Endodermal cell (in vitro differentiated cells): ENCODE measurements at regions not wholly inside any gene's neighbourhood (a gene's known extent, or its start where the extent isn't known, plus 50 kb on each side); places are given as distances from the start of the nearest gene placed in this dataset.

Experiments
- DNase-seq: peaks from one replicate; pipeline ENCODE4 v3.0.0-alpha.2; 2017
- H3K27ac ChIP-seq: 2 replicates; pipeline ENCODE4 v1.5.1; 2013; ENCODE audit warnings: mild to moderate bottlenecking, low read depth, low read length, moderate library complexity
- H3K27me3 ChIP-seq: 2 replicates; pipeline ENCODE4 v1.6.1; 2013; ENCODE audit warnings: mild to moderate bottlenecking, low read length, moderate library complexity; ENCODE audit not compliant: insufficient read depth, control insufficient read depth, poor library complexity, severe bottlenecking
- H3K36me3 ChIP-seq: 2 replicates; pipeline ENCODE4 v1.7.0; 2013; ENCODE audit warnings: mild to moderate bottlenecking, low read length, moderate library complexity; ENCODE audit not compliant: control insufficient read depth, insufficient read depth
- H3K4me1 ChIP-seq: one replicate; pipeline ENCODE4 v1.7.0; 2013; ENCODE audit warnings: low read length; ENCODE audit not compliant: control insufficient read depth, insufficient read depth
- H3K4me3 ChIP-seq: 2 replicates; pipeline ENCODE4 v1.5.1; 2013; ENCODE audit warnings: mild to moderate bottlenecking, low read length, moderate library complexity
- H3K9ac ChIP-seq: 2 replicates; pipeline ENCODE4 v1.6.1; 2013; ENCODE audit warnings: mild to moderate bottlenecking, low read length, moderate library complexity; ENCODE audit not compliant: poor library complexity, severe bottlenecking; ENCODE audit errors: extremely low read depth
- H3K9me3 ChIP-seq: 2 replicates; pipeline ENCODE4 v1.6.1; 2013; ENCODE audit warnings: mild to moderate bottlenecking, low read length, moderate library complexity; ENCODE audit not compliant: control insufficient read depth
- H3K27ac Mint-ChIP-seq: 2 replicates; pipeline ENCODE4 v1.8.0; 2020; ENCODE audit warnings: mixed read lengths
- H3K27me3 Mint-ChIP-seq: 2 replicates; pipeline ENCODE4 v1.8.0; 2021; ENCODE audit warnings: mild to moderate bottlenecking, mixed read lengths; ENCODE audit not compliant: insufficient read depth
- H3K36me3 Mint-ChIP-seq: 2 replicates; pipeline ENCODE4 v1.8.0; 2020; ENCODE audit warnings: low read depth, mixed read lengths
- H3K4me1 Mint-ChIP-seq: 2 replicates; pipeline ENCODE4 v1.8.0; 2020; ENCODE audit warnings: mixed read lengths
- H3K4me3 Mint-ChIP-seq: 2 replicates; pipeline ENCODE4 v1.8.0; 2020; ENCODE audit warnings: mild to moderate bottlenecking, moderate library complexity, mixed read lengths
- H3K9me3 Mint-ChIP-seq: 2 replicates; pipeline ENCODE4 v1.8.0; 2020; ENCODE audit warnings: mild to moderate bottlenecking, mixed read lengths
- WGBS, 2 experiments: methylation state at CpG; one replicate each; pipeline versions ENCODE4 v1.1.5 to v1.1.7; 2013; ENCODE audit warnings: missing lambda C conversion rate in 2 of 2, mixed read lengths in 1 of 2; ENCODE audit not compliant: insufficient coverage in 1 of 2, insufficient read length in 1 of 2; 5-methylcytosine and 5-hydroxymethylcytosine counted together
- TF ChIP-seq, protein P1 (sequence below): fragments of 200-600 bp; sonication (generic); conservative IDR thresholded peaks from 2 replicates; pipeline ENCODE4 v1.5.0; 2021; ENCODE audit warnings: antibody characterized with exemption, mild to moderate bottlenecking

DNA sequence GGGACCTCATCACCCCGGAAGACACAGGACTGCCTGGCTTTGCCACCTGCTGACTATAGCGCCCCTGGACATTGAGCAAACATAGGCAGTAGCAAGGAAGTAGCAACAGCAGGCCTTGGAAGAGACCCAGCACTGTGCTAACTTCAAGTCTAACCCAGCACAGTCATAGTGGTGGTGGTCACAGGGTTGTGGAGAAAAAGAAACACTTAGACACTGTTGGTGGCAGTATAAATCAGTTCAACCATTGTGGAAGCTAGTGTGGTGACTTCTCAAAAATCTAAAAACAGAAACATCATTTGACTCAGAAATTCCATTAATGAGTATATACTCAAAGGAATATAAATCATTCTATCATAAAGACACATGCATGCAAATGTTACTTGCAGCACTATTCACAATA is 874.0 kb upstream of the EPHA5 start:
- WGBS, 2 experiments, result 94 to 100% methylated on average over 2 of the region's 2 CpGs

DNA sequence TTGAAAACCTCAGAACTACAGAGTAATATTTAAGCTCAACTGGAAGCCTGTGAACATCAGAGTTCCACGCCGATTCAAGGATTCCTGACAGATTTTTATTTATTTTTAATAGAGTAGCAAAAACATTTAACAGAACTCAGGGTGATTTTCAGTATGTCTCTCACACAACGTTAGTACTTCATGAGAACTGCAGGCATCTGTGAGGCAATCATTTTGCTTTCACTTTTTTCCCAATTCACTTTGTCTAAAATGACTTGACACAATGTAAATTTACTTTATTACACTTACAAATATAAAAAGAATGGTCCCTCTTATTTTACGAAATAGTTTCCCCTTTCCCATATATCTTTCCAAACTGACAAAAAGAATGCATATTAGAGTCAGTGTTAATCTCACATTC is 869.5 kb upstream of the EPHA5 start:
- H3K9me3 ChIP-seq, result no peaks in the 10 kb centered on the region
- H3K4me3 ChIP-seq, result no peak overlapping the region
- TF ChIP-seq, protein P1, sequence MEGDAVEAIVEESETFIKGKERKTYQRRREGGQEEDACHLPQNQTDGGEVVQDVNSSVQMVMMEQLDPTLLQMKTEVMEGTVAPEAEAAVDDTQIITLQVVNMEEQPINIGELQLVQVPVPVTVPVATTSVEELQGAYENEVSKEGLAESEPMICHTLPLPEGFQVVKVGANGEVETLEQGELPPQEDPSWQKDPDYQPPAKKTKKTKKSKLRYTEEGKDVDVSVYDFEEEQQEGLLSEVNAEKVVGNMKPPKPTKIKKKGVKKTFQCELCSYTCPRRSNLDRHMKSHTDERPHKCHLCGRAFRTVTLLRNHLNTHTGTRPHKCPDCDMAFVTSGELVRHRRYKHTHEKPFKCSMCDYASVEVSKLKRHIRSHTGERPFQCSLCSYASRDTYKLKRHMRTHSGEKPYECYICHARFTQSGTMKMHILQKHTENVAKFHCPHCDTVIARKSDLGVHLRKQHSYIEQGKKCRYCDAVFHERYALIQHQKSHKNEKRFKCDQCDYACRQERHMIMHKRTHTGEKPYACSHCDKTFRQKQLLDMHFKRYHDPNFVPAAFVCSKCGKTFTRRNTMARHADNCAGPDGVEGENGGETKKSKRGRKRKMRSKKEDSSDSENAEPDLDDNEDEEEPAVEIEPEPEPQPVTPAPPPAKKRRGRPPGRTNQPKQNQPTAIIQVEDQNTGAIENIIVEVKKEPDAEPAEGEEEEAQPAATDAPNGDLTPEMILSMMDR, result no peak
- Mint-ChIP-seq H3K36me3 (peaks cover 2% of the 10 kb centered on the region), H3K27ac (no peak overlapping the region), H3K9me3 (peaks cover 3% of the 10 kb centered on the region), H3K4me1 (no peaks in the 10 kb centered on the region), H3K4me3 (no peak overlapping the region), H3K27me3 (no peaks in the 10 kb centered on the region)
- H3K4me1 ChIP-seq, result no peaks in the 10 kb centered on the region
- 90% methylated on average over 2 to 4 of the region's 4 CpGs for WGBS, 2 experiments
- no peaks in the 10 kb centered on the region for H3K36me3 ChIP-seq
- no peak overlapping the region for H3K27ac ChIP-seq
- DNase-seq, result no peak
- H3K9ac ChIP-seq, result no peak overlapping the region
- no peaks in the 10 kb centered on the region for H3K27me3 ChIP-seq

More for the DNA sequence above, 874.0 kb upstream of the EPHA5 start:
- TF ChIP-seq, protein P1, result no peak
- H3K36me3 Mint-ChIP-seq, result peaks cover 4% of the 10 kb centered on the region
- no peak overlapping the region for H3K4me3 ChIP-seq
- H3K27ac ChIP-seq, result no peak overlapping the region
- H3K27me3 Mint-ChIP-seq, result no peaks in the 10 kb centered on the region
- H3K4me1 ChIP-seq, result no peaks in the 10 kb centered on the region
- H3K4me1 Mint-ChIP-seq, result no peaks in the 10 kb centered on the region
- peaks cover 10% of the 10 kb centered on the region for H3K9me3 Mint-ChIP-seq
- DNase-seq, result no peak
- no peak overlapping the region for H3K9ac ChIP-seq
- H3K4me3 Mint-ChIP-seq, result no peak overlapping the region
- H3K27me3 ChIP-seq, result no peaks in the 10 kb centered on the region
- no peaks in the 10 kb centered on the region for H3K9me3 ChIP-seq
- no peaks in the 10 kb centered on the region for H3K36me3 ChIP-seq
- no peak overlapping the region for H3K27ac Mint-ChIP-seq

DNA sequence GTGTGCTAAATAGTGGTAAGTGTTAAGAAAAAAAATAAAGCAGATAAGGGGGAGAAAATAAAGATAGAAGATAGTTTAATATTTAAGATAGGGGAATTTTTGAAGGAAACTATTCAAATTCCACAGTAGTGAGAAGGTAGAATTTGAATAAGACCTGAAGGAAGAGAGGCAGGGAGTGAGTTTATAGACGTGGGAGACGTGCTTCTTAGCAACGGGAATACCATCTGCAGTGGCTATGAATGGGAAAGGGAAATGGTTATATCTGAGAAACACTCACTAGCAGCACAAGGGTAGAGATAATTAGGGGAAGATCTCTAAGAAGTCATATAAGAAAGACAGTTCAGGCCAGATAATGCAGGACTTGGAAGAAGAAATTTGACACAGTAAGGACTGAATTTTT is 854.5 kb upstream of the EPHA5 start:
- 84 to 86% methylated on average over 3 of the region's 3 CpGs for WGBS, 2 experiments
- Histone ChIP-seq H3K9me3 (peaks cover 9% of the 10 kb centered on the region), H3K4me3 (no peak overlapping the region), H3K4me1 (no peaks in the 10 kb centered on the region), H3K27me3 (no peaks in the 10 kb centered on the region), H3K9ac (no peak overlapping the region), H3K27ac (no peak overlapping the region), H3K36me3 (no peaks in the 10 kb centered on the region)
- Mint-ChIP-seq H3K36me3 (no peaks in the 10 kb centered on the region), H3K27ac (no peak overlapping the region), H3K9me3 (peaks cover 4% of the 10 kb centered on the region), H3K4me3 (no peak overlapping the region), H3K27me3 (no peaks in the 10 kb centered on the region), H3K4me1 (no peaks in the 10 kb centered on the region)
- TF ChIP-seq, protein P1, result no peak
- DNase-seq, result no peak
